Stimulated activated CD4-positive, alpha-beta T cell treated with anti-CD3 and anti-CD28 coated beads, Interleukin-15, amount 100 ng/mL, for 48 hours (primary cell): ENCODE measurements at regions not wholly inside any gene's neighbourhood (a gene's known extent, or its start where the extent isn't known, plus 50 kb on each side); places are given as distances from the start of the nearest gene placed in this dataset.
"Not testable (repeated sequence)": the region's sequence is repeated elsewhere in the genome, so short reads cannot be mapped to it uniquely, and the experiment has no call there.

Source experiments
- DNase-seq, 2 donors: peaks; one replicate each; pipeline ENCODE4 v3.0.0-alpha.2; 2020; ENCODE audit warnings: low read depth in 2 of 2

DNA sequence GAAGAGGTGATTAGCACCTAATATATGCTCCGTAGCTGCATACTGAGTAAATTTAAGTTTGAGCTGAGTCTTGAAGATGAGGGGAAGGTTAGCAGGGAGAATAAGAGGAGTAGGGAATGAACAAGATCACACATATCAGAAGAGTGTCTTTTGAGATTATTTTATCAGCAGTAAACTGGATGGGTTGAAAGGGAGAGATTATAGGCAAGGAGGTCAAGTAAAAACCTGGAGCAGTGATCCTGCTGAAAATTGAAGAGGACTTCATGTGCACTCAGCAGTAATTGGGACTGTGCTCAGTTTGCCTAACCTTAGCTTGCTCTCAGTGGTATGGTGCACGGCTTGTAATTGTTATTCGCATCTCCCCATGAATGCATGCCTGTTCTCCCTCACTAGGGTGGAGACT is 79.5 kb upstream of the PICALM start:
- DNase-seq, result no peak

- DNase-seq, result no peak
Observed at GRCh38 chr11:86147004-86147403, 78.1 kb upstream of the PICALM start.

GRCh38 chr11:86145439-86146156 is 76.7 kb upstream of the PICALM start:
- DNase-seq, result no peak

- DNase-seq, result no peak
Observed at GRCh38 chr11:86144846-86145245, 76.0 kb upstream of the PICALM start.

- not testable (repeated sequence) for DNase-seq
Observed at GRCh38 chr11:86144087-86144486, 75.2 kb upstream of the PICALM start.

GRCh38 chr11:86143087-86144030 is 74.5 kb upstream of the PICALM start:
- no peak for DNase-seq

- no peak for DNase-seq
Observed at GRCh38 chr11:86142170-86142569, 73.3 kb upstream of the PICALM start.

GRCh38 chr11:86141727-86142126 is 72.8 kb upstream of the PICALM start:
- no peak for DNase-seq

DNA sequence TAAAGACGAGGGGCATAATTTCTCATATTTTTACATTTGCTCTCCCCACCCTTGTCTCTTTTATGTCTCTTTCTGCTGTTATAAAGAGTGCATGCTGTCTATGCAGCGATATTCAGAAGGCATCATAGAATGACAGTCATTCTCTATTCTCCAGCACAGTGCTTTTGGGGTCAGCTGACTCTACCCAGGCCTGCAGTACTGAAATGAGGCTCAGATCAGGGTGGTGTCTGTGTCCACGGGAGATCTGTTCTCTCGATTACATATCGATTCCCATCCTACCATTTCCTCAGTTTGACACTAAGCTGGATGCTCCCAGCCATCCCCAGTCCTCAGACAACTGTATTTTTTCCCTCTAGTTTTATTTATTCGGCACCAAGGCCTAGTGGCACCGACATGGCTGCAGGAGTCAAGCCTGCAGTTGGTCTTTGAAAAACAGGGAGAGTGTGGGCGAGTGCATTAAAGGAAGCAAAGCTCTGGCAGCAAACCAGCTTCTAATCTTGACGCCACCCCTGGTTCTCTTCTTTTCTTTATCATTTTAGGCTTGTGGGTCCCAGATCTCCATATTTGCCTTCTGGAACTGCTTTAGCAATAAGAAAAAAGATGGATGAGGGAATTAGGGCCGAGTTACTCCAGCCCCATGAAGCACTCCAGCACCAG is 71.6 kb upstream of the PICALM start:
- no peak for DNase-seq

DNA sequence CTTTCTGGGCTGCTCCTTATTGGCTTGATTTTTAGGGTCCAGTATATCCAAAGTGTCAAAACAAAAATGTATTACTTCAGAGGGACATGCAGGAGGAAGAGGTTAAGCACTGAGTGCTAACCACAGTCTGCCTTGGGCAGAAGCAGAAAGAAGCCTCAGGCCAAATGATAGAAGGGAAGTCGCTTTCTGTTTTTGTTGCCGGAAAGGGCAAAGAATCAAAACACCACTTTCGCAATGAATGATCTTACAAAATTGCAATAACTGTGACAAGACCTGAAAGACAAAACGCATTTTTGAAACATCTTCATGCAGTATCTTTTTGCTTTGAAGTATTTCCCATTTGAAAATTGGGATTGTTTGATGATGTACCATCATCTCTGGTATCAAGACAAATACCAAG is 70.1 kb upstream of the PICALM start:
- no peak for DNase-seq

- no peak for DNase-seq
Observed at GRCh38 chr11:86136538-86136937, 67.7 kb upstream of the PICALM start.

GRCh38 chr11:86135319-86135714 is 66.4 kb upstream of the PICALM start:
- no peak for DNase-seq

- no peak for DNase-seq
Observed at GRCh38 chr11:86134580-86135318, 65.9 kb upstream of the PICALM start.

GRCh38 chr11:86132667-86133249 is 63.9 kb upstream of the PICALM start:
- no peak for DNase-seq

- DNase-seq, result no peak
Observed at GRCh38 chr11:86129740-86130540, 61.1 kb upstream of the PICALM start.

DNA sequence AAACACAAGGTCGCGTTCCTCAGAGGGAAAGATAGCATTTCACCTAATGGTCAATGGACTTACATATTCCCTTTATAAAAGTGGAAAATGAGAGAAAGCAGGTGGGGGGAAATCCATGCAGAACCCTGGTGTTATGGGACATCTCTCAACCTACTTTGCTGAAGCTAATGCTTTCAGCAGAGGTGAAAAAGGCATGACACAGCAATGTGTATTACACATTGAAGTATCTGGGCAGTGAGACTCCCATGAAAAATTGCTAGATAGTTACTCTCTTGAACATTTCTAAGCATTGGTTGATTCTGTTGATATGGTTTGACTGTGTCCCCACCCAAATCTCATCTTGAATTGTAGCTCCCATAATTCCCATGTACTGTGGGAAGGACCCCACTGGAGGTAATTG is 60.0 kb upstream of the PICALM start:
- DNase-seq, result no peak

DNA sequence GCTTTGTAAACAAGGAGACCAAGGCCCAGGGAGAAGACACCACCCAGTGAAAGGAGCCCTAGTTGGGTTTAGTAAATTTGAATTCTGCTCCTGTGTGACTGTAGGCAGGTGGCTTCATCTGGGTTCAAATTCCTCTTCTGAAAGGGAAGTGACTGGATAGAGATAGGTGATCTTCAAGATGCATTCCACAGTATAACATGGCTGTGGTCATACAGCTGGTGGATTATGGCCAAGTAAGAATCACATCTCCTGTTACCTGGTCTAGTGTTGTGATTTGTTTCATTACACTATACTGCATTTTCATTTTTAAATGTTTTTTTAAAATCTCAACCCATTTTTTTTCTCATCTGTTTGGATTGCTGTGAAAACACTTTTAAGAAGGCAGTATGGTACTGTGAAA is 58.0 kb upstream of the PICALM start:
- no peak for DNase-seq

DNA sequence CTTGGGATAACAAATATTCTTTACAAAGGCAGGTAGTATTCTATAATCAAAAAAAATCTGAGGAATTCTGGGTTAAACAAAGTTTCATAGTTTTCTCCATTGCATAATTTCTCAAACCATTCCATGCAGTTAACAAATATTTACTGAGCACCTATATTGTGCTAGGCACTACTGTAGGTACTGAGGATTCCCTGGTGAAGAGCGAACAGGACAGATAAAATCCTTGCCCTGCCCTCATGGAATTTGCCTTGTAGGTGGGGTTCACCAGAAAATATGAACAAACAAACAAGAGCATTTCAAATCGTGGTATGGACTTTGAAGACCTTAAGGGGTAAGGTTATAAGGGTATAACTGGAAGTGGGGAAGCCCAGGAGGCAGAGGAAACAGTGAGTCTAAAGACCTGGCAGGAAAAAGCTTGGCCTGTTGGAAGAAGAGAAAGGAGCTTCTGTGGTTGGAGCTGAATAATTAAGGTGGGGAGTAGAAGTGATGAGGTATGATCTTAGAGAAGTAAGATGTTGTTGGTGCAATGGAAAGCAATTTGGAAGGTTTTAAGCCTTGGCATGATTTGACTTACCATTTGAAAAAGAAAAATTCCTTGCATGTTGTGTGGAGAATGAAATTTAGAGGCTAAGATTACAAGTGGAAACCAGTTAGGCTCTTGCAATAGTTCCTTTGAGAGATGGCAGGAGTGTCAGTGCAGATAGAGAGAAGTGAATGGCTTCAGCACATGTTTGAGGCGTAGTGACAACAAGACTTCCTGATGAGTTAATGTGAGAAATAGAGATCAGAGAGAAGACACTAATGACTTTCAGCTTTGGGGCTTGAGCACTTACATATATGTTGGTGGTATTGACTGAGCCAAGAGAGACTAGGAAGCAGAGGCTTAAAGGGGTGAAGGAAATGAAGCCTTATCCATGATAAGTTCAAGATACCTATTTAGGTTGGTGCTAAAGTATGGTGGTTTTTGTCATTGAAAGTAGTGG is 55.7 kb upstream of the PICALM start:
- no peak for DNase-seq

DNA sequence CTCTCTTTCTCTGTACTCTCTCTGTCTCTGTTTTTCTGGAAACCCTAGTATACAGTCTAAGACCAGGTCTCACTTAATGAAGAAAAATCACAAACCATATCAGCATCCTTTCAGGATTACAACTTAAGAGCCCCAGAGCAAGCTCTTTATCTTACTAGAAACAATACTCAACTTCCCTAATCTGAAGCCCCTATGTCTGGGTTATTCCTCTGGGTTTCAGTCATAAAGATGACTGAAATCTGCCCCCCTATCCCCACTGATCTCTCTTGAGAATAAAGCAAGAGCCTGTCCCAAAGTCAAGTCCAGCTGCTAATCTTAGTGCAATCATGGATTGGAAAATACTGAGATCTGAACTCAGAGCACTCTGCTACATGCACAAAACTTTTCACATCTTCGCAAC is 53.9 kb upstream of the PICALM start:
- no peak for DNase-seq
